Liver (tissue), 3 donors: ENCODE measurements at regions not wholly inside any gene's neighbourhood (a gene's known extent, or its start where the extent isn't known, plus 50 kb on each side); places are given as distances from the start of the nearest gene placed in this dataset.

Experiments
- FOXA1 ChIP-seq: IDR thresholded peaks from 2 replicates; pipeline ENCODE4 v1.6.1; 2016; ENCODE audit warnings: antibody characterized with exemption
- GABPA ChIP-seq, 2 donors: IDR thresholded peaks in 1 of 2; conservative IDR thresholded peaks in 1 of 2; 2 replicates each; pipeline ENCODE4 v1.6.1; 2016; ENCODE audit warnings: antibody characterized with exemption in 2 of 2, mild to moderate bottlenecking in 1 of 2, moderate library complexity in 1 of 2
- HNF4G ChIP-seq: IDR thresholded peaks from 2 replicates; pipeline ENCODE4 v1.6.1; 2016; ENCODE audit warnings: antibody characterized with exemption
- JUND ChIP-seq, 2 donors: IDR thresholded peaks; 2 replicates each; pipeline ENCODE4 v1.6.1; 2016; ENCODE audit warnings: antibody characterized with exemption in 2 of 2
- RAD21 ChIP-seq, 2 donors: IDR thresholded peaks; 2 replicates each; pipeline ENCODE4 v1.6.1; 2016; ENCODE audit warnings: antibody characterized with exemption in 2 of 2, mild to moderate bottlenecking in 2 of 2
- RXRA ChIP-seq, 2 donors: IDR thresholded peaks; 2 replicates each; pipeline ENCODE4 v1.6.1; 2017 to 2018; ENCODE audit warnings: antibody characterized with exemption in 2 of 2, mild to moderate bottlenecking in 1 of 2
- SP1 ChIP-seq: IDR thresholded peaks from 2 replicates; pipeline ENCODE4 v1.6.1; 2018; ENCODE audit warnings: antibody characterized with exemption, mild to moderate bottlenecking
- TAF1 ChIP-seq: conservative IDR thresholded peaks from 2 replicates; pipeline ENCODE4 v1.6.1; 2016; ENCODE audit warnings: antibody characterized with exemption, mild to moderate bottlenecking
- YY1 ChIP-seq: IDR thresholded peaks from 2 replicates; pipeline ENCODE4 v1.6.1; 2016; ENCODE audit warnings: antibody characterized with exemption, mild to moderate bottlenecking
- TF ChIP-seq, protein P1 (sequence below): fragments of 150-350 bp; IDR thresholded peaks from 2 replicates; pipeline ENCODE4 v1.5.1; 2017; ENCODE audit warnings: improper control_type of control experiment, low read depth, low read length; ENCODE audit not compliant: missing input control
- TF ChIP-seq, protein P2 (sequence below): IDR thresholded peaks from 2 replicates; pipeline ENCODE4 v1.6.1; 2016; ENCODE audit warnings: antibody characterized with exemption
- TF ChIP-seq, protein P3 (sequence below): IDR thresholded peaks from 2 replicates; pipeline ENCODE4 v1.6.1; 2016; ENCODE audit warnings: antibody characterized with exemption
- TF ChIP-seq, protein P4 (sequence below): IDR thresholded peaks from 2 replicates; pipeline ENCODE4 v1.6.1; 2016; ENCODE audit warnings: antibody characterized with exemption
- TF ChIP-seq, protein P5 (sequence below): IDR thresholded peaks from 2 replicates; pipeline ENCODE4 v1.6.1; 2016; ENCODE audit warnings: antibody characterized with exemption, mild to moderate bottlenecking
- donor health status: healthy.
- donor health status: healthy.

DNA sequence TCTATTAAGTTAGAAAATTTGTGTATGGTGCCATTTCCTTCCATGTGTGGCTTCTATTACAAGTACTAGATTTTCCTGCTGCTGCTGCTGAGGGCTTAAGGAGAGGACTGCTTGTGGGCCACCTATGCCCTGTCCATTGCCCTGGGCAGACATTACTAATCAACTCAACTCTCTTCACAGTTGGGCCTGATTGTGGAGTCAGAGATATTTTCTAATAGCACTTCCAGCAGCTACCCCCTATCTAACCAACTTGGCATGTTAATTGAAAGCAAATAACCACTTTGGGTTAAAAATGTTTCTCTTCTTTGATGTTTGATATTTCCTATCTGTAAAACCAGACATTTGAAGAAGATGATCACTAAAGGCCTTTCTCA, 242.0 kb downstream of the EDEM1 start:
- TF ChIP-seq RAD21 (IDR thresholded peaks at IDR 0.05), result no peak
- TF ChIP-seq SP1, result no peak
- TF ChIP-seq, protein P1, sequence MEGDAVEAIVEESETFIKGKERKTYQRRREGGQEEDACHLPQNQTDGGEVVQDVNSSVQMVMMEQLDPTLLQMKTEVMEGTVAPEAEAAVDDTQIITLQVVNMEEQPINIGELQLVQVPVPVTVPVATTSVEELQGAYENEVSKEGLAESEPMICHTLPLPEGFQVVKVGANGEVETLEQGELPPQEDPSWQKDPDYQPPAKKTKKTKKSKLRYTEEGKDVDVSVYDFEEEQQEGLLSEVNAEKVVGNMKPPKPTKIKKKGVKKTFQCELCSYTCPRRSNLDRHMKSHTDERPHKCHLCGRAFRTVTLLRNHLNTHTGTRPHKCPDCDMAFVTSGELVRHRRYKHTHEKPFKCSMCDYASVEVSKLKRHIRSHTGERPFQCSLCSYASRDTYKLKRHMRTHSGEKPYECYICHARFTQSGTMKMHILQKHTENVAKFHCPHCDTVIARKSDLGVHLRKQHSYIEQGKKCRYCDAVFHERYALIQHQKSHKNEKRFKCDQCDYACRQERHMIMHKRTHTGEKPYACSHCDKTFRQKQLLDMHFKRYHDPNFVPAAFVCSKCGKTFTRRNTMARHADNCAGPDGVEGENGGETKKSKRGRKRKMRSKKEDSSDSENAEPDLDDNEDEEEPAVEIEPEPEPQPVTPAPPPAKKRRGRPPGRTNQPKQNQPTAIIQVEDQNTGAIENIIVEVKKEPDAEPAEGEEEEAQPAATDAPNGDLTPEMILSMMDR, result no peak
- TF ChIP-seq GABPA (IDR thresholded peaks at IDR 0.05 in 1 of 2, conservative IDR thresholded peaks at IDR 0.05 in 1 of 2), result no peak
- TF ChIP-seq, protein P2, sequence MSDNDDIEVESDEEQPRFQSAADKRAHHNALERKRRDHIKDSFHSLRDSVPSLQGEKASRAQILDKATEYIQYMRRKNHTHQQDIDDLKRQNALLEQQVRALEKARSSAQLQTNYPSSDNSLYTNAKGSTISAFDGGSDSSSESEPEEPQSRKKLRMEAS, result no peak
- no peak for TF ChIP-seq JUND (IDR thresholded peaks at IDR 0.05)
- TF ChIP-seq, protein P3, sequence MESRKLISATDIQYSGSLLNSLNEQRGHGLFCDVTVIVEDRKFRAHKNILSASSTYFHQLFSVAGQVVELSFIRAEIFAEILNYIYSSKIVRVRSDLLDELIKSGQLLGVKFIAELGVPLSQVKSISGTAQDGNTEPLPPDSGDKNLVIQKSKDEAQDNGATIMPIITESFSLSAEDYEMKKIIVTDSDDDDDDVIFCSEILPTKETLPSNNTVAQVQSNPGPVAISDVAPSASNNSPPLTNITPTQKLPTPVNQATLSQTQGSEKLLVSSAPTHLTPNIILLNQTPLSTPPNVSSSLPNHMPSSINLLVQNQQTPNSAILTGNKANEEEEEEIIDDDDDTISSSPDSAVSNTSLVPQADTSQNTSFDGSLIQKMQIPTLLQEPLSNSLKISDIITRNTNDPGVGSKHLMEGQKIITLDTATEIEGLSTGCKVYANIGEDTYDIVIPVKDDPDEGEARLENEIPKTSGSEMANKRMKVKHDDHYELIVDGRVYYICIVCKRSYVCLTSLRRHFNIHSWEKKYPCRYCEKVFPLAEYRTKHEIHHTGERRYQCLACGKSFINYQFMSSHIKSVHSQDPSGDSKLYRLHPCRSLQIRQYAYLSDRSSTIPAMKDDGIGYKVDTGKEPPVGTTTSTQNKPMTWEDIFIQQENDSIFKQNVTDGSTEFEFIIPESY, result no peak
- TF ChIP-seq HNF4G, result no peak
- TF ChIP-seq FOXA1, result no peak
- no peak for TF ChIP-seq YY1
- no peak for TF ChIP-seq TAF1
- TF ChIP-seq RXRA (IDR thresholded peaks at IDR 0.05), result no peak
- TF ChIP-seq, protein P4, sequence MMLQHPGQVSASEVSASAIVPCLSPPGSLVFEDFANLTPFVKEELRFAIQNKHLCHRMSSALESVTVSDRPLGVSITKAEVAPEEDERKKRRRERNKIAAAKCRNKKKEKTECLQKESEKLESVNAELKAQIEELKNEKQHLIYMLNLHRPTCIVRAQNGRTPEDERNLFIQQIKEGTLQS, result no peak
- TF ChIP-seq, protein P5, sequence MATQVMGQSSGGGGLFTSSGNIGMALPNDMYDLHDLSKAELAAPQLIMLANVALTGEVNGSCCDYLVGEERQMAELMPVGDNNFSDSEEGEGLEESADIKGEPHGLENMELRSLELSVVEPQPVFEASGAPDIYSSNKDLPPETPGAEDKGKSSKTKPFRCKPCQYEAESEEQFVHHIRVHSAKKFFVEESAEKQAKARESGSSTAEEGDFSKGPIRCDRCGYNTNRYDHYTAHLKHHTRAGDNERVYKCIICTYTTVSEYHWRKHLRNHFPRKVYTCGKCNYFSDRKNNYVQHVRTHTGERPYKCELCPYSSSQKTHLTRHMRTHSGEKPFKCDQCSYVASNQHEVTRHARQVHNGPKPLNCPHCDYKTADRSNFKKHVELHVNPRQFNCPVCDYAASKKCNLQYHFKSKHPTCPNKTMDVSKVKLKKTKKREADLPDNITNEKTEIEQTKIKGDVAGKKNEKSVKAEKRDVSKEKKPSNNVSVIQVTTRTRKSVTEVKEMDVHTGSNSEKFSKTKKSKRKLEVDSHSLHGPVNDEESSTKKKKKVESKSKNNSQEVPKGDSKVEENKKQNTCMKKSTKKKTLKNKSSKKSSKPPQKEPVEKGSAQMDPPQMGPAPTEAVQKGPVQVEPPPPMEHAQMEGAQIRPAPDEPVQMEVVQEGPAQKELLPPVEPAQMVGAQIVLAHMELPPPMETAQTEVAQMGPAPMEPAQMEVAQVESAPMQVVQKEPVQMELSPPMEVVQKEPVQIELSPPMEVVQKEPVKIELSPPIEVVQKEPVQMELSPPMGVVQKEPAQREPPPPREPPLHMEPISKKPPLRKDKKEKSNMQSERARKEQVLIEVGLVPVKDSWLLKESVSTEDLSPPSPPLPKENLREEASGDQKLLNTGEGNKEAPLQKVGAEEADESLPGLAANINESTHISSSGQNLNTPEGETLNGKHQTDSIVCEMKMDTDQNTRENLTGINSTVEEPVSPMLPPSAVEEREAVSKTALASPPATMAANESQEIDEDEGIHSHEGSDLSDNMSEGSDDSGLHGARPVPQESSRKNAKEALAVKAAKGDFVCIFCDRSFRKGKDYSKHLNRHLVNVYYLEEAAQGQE, result no peak
